HG02798 (cell line): ENCODE measurements at regions not wholly inside any gene's neighbourhood (a gene's known extent, or its start where the extent isn't known, plus 50 kb on each side); places are given as distances from the start of the nearest gene placed in this dataset.
"Not testable (repeated sequence)": the region's sequence is repeated elsewhere in the genome, so short reads cannot be mapped to it uniquely, and the experiment has no call there.

Source experiments
- ATAC-seq: cut with Tn5 transposase; IDR thresholded peaks from one replicate; pipeline ENCODE4 v1.9.1; 2021; ENCODE audit warnings: mild to moderate bottlenecking; ENCODE audit not compliant: unreplicated experiment, poor library complexity

GRCh38 chr12:131328861-131329845 is 375.4 kb downstream of the ADGRD1 start:
- ATAC-seq, result not testable (repeated sequence)

GRCh38 chr12:131330106-131330815 is 376.6 kb downstream of the ADGRD1 start:
- ATAC-seq, result no peak

- no peak for ATAC-seq
Observed at GRCh38 chr12:131331148-131331750, 377.5 kb downstream of the ADGRD1 start.

GRCh38 chr12:131332224-131332623 is 378.5 kb downstream of the ADGRD1 start:
- no peak for ATAC-seq

- no peak for ATAC-seq
Observed at GRCh38 chr12:131333136-131333535, 377.8 kb upstream of the SFSWAP start.

GRCh38 chr12:131333621-131334440 is 377.1 kb upstream of the SFSWAP start:
- ATAC-seq, result no peak

GRCh38 chr12:131334835-131335234 is 376.1 kb upstream of the SFSWAP start:
- ATAC-seq, result no peak

- ATAC-seq, result no peak
Observed at GRCh38 chr12:131335456-131335855, 375.4 kb upstream of the SFSWAP start.

GRCh38 chr12:131337861-131338260 is 373.0 kb upstream of the SFSWAP start:
- ATAC-seq, result not testable (repeated sequence)

GRCh38 chr12:131340616-131341210 is 370.2 kb upstream of the SFSWAP start:
- no peak for ATAC-seq

GRCh38 chr12:131341608-131342007 is 369.3 kb upstream of the SFSWAP start:
- ATAC-seq, result not testable (repeated sequence)

- not testable (repeated sequence) for ATAC-seq
Observed at GRCh38 chr12:131343436-131343835, 367.5 kb upstream of the SFSWAP start.

- ATAC-seq, result not testable (repeated sequence)
Observed at GRCh38 chr12:131344715-131345520, 366.0 kb upstream of the SFSWAP start.

GRCh38 chr12:131345521-131346436 is 365.1 kb upstream of the SFSWAP start:
- ATAC-seq, result no peak

- no peak for ATAC-seq
Observed at GRCh38 chr12:131346555-131347344, 364.1 kb upstream of the SFSWAP start.

GRCh38 chr12:131347345-131347714 is 363.6 kb upstream of the SFSWAP start:
- no peak for ATAC-seq

GRCh38 chr12:131347732-131348131 is 363.2 kb upstream of the SFSWAP start:
- ATAC-seq, result no peak
